GM18870 (cell line): ENCODE measurements at regions not wholly inside any gene's neighbourhood (a gene's known extent, or its start where the extent isn't known, plus 50 kb on each side); places are given as distances from the start of the nearest gene placed in this dataset.
"Not testable (repeated sequence)": the region's sequence is repeated elsewhere in the genome, so short reads cannot be mapped to it uniquely, and the experiment has no call there.

Experiments used
- ATAC-seq: cut with Tn5 transposase; IDR thresholded peaks from one replicate; pipeline ENCODE4 v1.9.1; 2021; ENCODE audit warnings: moderate library complexity; ENCODE audit not compliant: unreplicated experiment

GRCh38 chr2:144131042-144131441, 388.9 kb downstream of the ZEB2 start:
- ATAC-seq, result no peak

GRCh38 chr2:144130551-144130950, 389.4 kb downstream of the ZEB2 start:
- no peak for ATAC-seq

- no peak for ATAC-seq
These were observed 391.7 kb downstream of the ZEB2 start for GRCh38 chr2:144128130-144128746.

GRCh38 chr2:144127693-144128092, 392.2 kb downstream of the ZEB2 start:
- ATAC-seq, result no peak

GRCh38 chr2:144126302-144126701, 393.6 kb downstream of the ZEB2 start:
- no peak for ATAC-seq

- ATAC-seq, result no peak
These were observed 394.2 kb downstream of the ZEB2 start for GRCh38 chr2:144125751-144126150.

GRCh38 chr2:144124882-144125281, 395.0 kb downstream of the ZEB2 start:
- ATAC-seq, result no peak

- ATAC-seq, result no peak
These were observed 399.4 kb downstream of the ZEB2 start for GRCh38 chr2:144120487-144120886.

- no peak for ATAC-seq
These were observed 402.8 kb downstream of the ZEB2 start for GRCh38 chr2:144117086-144117485.

- ATAC-seq, result no peak
These were observed 404.1 kb downstream of the ZEB2 start for GRCh38 chr2:144115739-144116291.

- no peak for ATAC-seq
These were observed 405.2 kb downstream of the ZEB2 start for GRCh38 chr2:144114760-144115159.

GRCh38 chr2:144111437-144111836, 408.5 kb downstream of the ZEB2 start:
- no peak for ATAC-seq

GRCh38 chr2:144106104-144106503, 413.8 kb downstream of the ZEB2 start:
- ATAC-seq, result not testable (repeated sequence)

- ATAC-seq, result no peak
These were observed 417.5 kb downstream of the ZEB2 start for GRCh38 chr2:144102386-144102785.

GRCh38 chr2:144099780-144100377, 420.0 kb downstream of the ZEB2 start:
- ATAC-seq, result no peak

GRCh38 chr2:144099340-144099739, 420.6 kb downstream of the ZEB2 start:
- ATAC-seq, result no peak

GRCh38 chr2:144097440-144098225, 422.3 kb downstream of the ZEB2 start:
- ATAC-seq, result no peak

GRCh38 chr2:144096531-144096930, 423.4 kb downstream of the ZEB2 start:
- ATAC-seq, result no peak

- no peak for ATAC-seq
These were observed 425.3 kb downstream of the ZEB2 start for GRCh38 chr2:144094408-144095151.

- ATAC-seq, result no peak
These were observed 428.3 kb downstream of the ZEB2 start for GRCh38 chr2:144091622-144092021.

GRCh38 chr2:144088863-144089262, 431.1 kb downstream of the ZEB2 start:
- ATAC-seq, result no peak
